Endothelial cell of umbilical vein (primary cell): ENCODE measurements at regions not wholly inside any gene's neighbourhood (a gene's known extent, or its start where the extent isn't known, plus 50 kb on each side); places are given as distances from the start of the nearest gene placed in this dataset.

Source experiments
- BruUV-seq: library from RNA; stranded (reverse); fragments of 400-500 nt; replicated peaks from 2 replicates; lab custom pipeline; 2021; lab: Mats Ljungman, UMichigan
- CTCF ChIA-PET: fragments of 300-600, 350-600 bp; sonication (Branson Sonifier 250); formaldehyde crosslinking; loops from one replicate; lab custom pipeline; 2021; ENCODE audit warnings: antibody characterized with exemption, inconsistent platforms; lab: Charles Lee
- POLR2A ChIA-PET: fragments of 300-600, 350-600 bp; sonication (Branson Sonifier 250); formaldehyde crosslinking; loops from one replicate; lab custom pipeline; 2021; ENCODE audit warnings: antibody characterized with exemption, inconsistent platforms; lab: Charles Lee
- DNase-seq: peaks from one replicate; pipeline ENCODE4 v3.0.0-alpha.2; 2011; ENCODE audit warnings: low read depth, low spot score
- FAIRE-seq: peaks from 2 replicates; lab custom pipeline; 2011; peaks lifted over from hg19 to GRCh38; lab: Jason Lieb, UNC
- H2AFZ ChIP-seq: 2 replicates; pipeline ENCODE4 v1.6.0; 2012; ENCODE audit warnings: low read depth, low read length, control low read depth, inconsistent platforms
- H3K27ac ChIP-seq: 2 replicates; pipeline ENCODE4 v1.5.1; 2011; ENCODE audit warnings: low read depth, mild to moderate bottlenecking, control low read depth, low read length, moderate library complexity; ENCODE audit not compliant: insufficient read depth
- H3K27me3 ChIP-seq, 2 experiments: 2 replicates each; pipeline versions ENCODE4 v1.6.0 to v1.6.1; 2011; ENCODE audit warnings: low read length in 2 of 2, mixed read lengths in 1 of 2; ENCODE audit not compliant: control insufficient read depth in 2 of 2, insufficient read depth in 2 of 2
- H3K36me3 ChIP-seq, 2 experiments: 2 replicates in 1 of 2; 3 replicates in 1 of 2; pipeline ENCODE4 v1.5.1; 2011; ENCODE audit warnings: low read length in 2 of 2, mild to moderate bottlenecking in 1 of 2, moderate library complexity in 1 of 2; ENCODE audit not compliant: control insufficient read depth in 2 of 2, insufficient read depth in 2 of 2; ENCODE audit errors: extremely low read depth in 1 of 2
- H3K4me1 ChIP-seq: 3 replicates; pipeline ENCODE4 v1.5.1; 2011; ENCODE audit warnings: mild to moderate bottlenecking, low read length; ENCODE audit not compliant: control insufficient read depth, insufficient read depth; ENCODE audit errors: extremely low read depth
- H3K4me2 ChIP-seq: 2 replicates; pipeline ENCODE4 v1.6.1; 2011; ENCODE audit warnings: low read length, control low read depth, mixed read lengths; ENCODE audit not compliant: insufficient read depth
- H3K4me3 ChIP-seq, 3 experiments: fragments of 200-600 bp in 1 of 3; sonication (generic), shearing (Covaris generic) in 1 of 3; replicated peaks in 1 of 3; 2 replicates each; pipeline ENCODE4 v1.5.1; 2011 to 2016; ENCODE audit warnings: control low read depth in 3 of 3, low read length in 3 of 3, mild to moderate bottlenecking in 2 of 3, inconsistent platforms in 1 of 3, low read depth in 1 of 3, moderate library complexity in 1 of 3; ENCODE audit not compliant: insufficient read depth in 1 of 3
- H3K79me2 ChIP-seq: 2 replicates; pipeline ENCODE4 v1.6.0; 2012; ENCODE audit warnings: low read length, inconsistent platforms; ENCODE audit not compliant: control insufficient read depth, insufficient read depth
- H3K9ac ChIP-seq: replicated peaks from 2 replicates; pipeline ENCODE3; 2011; ENCODE audit warnings: low read length, control low read depth; ENCODE audit not compliant: insufficient read depth; ENCODE audit errors: extremely low read depth
- H3K9me1 ChIP-seq: replicated peaks from 3 replicates; pipeline ENCODE4 v1.6.0; 2011; ENCODE audit warnings: mild to moderate bottlenecking, low read length; ENCODE audit not compliant: control insufficient read depth, insufficient read depth; ENCODE audit errors: extremely low read depth
- H3K9me3 ChIP-seq: replicated peaks from 2 replicates; pipeline ENCODE4 v1.5.1; 2012; ENCODE audit warnings: low read length, inconsistent platforms; ENCODE audit not compliant: control insufficient read depth, insufficient read depth
- H4K20me1 ChIP-seq: replicated peaks from 2 replicates; pipeline ENCODE3; 2011; ENCODE audit warnings: mild to moderate bottlenecking, low read length; ENCODE audit not compliant: control insufficient read depth, insufficient read depth; ENCODE audit errors: extremely low read depth
- EZH2 ChIP-seq: IDR thresholded peaks from 2 replicates; pipeline ENCODE4 v1.6.1; 2012; ENCODE audit warnings: borderline replicate concordance, low read depth, mild to moderate bottlenecking, moderate library complexity, low read length, inconsistent platforms; ENCODE audit not compliant: severe bottlenecking
- FOS ChIP-seq: IDR thresholded peaks from 2 replicates; pipeline ENCODE4 v1.6.1; 2011; ENCODE audit warnings: mild to moderate bottlenecking, low read length, moderate library complexity, borderline replicate concordance; ENCODE audit not compliant: insufficient read depth
- GATA2 ChIP-seq: IDR thresholded peaks from 2 replicates; pipeline ENCODE4 v1.7.0; 2011; ENCODE audit warnings: low read depth, mild to moderate bottlenecking, moderate library complexity, mixed read lengths, low read length; ENCODE audit not compliant: insufficient read length, insufficient read depth
- JUN ChIP-seq: IDR thresholded peaks from 2 replicates; pipeline ENCODE4 v1.6.1; 2011; ENCODE audit warnings: borderline replicate concordance, low read depth; ENCODE audit not compliant: insufficient read length, insufficient read depth
- MYC ChIP-seq: IDR thresholded peaks from one replicate; pipeline ENCODE4 v1.6.1; 2011; ENCODE audit warnings: mild to moderate bottlenecking, low read depth, low read length
- POLR2A ChIP-seq: IDR thresholded peaks from 2 replicates; pipeline ENCODE4 v1.6.1; 2012; ENCODE audit warnings: low read depth, mild to moderate bottlenecking, control low read depth, low read length
- POLR2AphosphoS5 ChIP-seq: IDR thresholded peaks from 2 replicates; pipeline ENCODE4 v1.6.1; 2012; ENCODE audit warnings: low read depth, mild to moderate bottlenecking, control low read depth, low read length, moderate library complexity; ENCODE audit not compliant: insufficient read depth
- dilution Hi-C: fragments of 300-500 bp; cut with MboI; formaldehyde crosslinking; loops from one replicate; pipeline ENCODE4 v1.15.0; 2019; ENCODE audit warnings: low sequenced_read_pairs; ENCODE audit not compliant: extremely low pct_ligation_motif_present
- intact Hi-C: fragments of 100-400 bp; cut with micrococcal nuclease; formaldehyde crosslinking; loops from one replicate; pipeline ENCODE4 v1.10.0; 2022
- TF ChIP-seq, protein P1 (sequence below): IDR thresholded peaks from 2 replicates; pipeline ENCODE4 v1.6.1; 2011; ENCODE audit not compliant: insufficient read depth, insufficient read length
- TF ChIP-seq, protein P2 (sequence below), 2 donors: IDR thresholded peaks; 1 replicate in 1 of 2; 2 replicates in 1 of 2; pipeline ENCODE4 v1.5.1; 2011; ENCODE audit warnings: low read length in 2 of 2, mild to moderate bottlenecking in 2 of 2, moderate library complexity in 2 of 2, control low read depth in 1 of 2, inconsistent platforms in 1 of 2, low read depth in 1 of 2; ENCODE audit not compliant: insufficient read depth in 1 of 2; ENCODE audit errors: extremely low read depth in 1 of 2

DNA sequence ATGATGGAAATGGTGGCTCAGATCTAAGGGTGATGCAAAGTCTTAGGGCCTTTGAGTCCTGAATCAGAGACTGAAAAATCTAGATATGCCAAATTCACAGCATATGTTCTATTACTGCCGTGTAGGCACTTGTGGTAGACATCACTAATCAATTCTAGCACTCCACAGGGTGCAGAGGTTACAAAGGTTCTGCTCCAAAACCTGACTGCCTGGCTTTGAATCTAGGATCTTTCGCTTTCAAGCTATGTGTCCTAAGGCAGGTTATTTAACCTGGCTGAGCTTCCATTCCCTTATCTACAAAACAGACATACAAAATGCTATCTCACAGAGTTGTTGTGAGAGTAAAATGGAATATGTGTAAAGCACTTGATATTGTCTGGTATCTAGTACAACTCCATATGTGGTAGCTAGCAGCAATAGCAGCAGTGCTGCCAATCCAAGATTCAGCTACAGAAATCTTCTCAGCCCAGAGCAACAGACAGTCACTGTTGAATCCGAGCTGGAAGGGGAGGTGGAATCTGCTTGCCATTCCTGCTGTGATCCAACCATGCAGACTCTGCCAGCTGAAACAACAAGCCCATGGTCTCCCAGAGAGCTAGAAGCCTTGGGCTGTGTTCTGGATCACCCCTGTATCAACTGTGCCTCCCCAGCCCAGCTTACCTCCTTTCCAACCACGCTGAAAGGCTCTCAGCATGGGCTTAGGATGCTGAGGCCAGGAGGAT is 206.9 kb downstream of the TFAP2C start:
- no peak for TF ChIP-seq JUN
- no peak for TF ChIP-seq GATA2
- TF ChIP-seq POLR2A: no peak
- TF ChIP-seq FOS: no peak
- no peak for TF ChIP-seq EZH2
- TF ChIP-seq MYC: no peak
- TF ChIP-seq, protein P1, sequence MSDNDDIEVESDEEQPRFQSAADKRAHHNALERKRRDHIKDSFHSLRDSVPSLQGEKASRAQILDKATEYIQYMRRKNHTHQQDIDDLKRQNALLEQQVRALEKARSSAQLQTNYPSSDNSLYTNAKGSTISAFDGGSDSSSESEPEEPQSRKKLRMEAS: no peak
- no peak for TF ChIP-seq POLR2AphosphoS5
- TF ChIP-seq, protein P2, sequence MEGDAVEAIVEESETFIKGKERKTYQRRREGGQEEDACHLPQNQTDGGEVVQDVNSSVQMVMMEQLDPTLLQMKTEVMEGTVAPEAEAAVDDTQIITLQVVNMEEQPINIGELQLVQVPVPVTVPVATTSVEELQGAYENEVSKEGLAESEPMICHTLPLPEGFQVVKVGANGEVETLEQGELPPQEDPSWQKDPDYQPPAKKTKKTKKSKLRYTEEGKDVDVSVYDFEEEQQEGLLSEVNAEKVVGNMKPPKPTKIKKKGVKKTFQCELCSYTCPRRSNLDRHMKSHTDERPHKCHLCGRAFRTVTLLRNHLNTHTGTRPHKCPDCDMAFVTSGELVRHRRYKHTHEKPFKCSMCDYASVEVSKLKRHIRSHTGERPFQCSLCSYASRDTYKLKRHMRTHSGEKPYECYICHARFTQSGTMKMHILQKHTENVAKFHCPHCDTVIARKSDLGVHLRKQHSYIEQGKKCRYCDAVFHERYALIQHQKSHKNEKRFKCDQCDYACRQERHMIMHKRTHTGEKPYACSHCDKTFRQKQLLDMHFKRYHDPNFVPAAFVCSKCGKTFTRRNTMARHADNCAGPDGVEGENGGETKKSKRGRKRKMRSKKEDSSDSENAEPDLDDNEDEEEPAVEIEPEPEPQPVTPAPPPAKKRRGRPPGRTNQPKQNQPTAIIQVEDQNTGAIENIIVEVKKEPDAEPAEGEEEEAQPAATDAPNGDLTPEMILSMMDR (IDR thresholded peaks at IDR 0.05; ENCODE audit: extremely low read depth in 1 of 2, insufficient read depth in 1 of 2, low read depth in 1 of 2, low read length in 2 of 2): no peak
- no peak for FAIRE-seq
- Histone ChIP-seq H2AFZ (no peak overlapping the region), H3K9me1 (no peaks in the 10 kb centered on the region), H3K27me3 (no peaks in the 10 kb centered on the region), H3K9me3 (peaks cover 2% of the 10 kb centered on the region), H3K4me2 (no peak overlapping the region), H3K4me3 (no peak overlapping the region), H4K20me1 (no peaks in the 10 kb centered on the region), H3K4me1 (no peaks in the 10 kb centered on the region), H3K36me3 (no peaks in the 10 kb centered on the region), H3K79me2 (no peaks in the 10 kb centered on the region), H3K27ac (no peak overlapping the region), H3K9ac (no peak overlapping the region)
- dilution Hi-C loops: no loop called here
- no peak for DNase-seq
- intact Hi-C loops: no loop called here
- no TSS peak for BruUV-seq
- CTCF ChIA-PET: no interaction called here
- POLR2A ChIA-PET: no interaction called here
